NT2/D1 (cell line): ENCODE measurements at regions not wholly inside any gene's neighbourhood (a gene's known extent, or its start where the extent isn't known, plus 50 kb on each side); places are given as distances from the start of the nearest gene placed in this dataset.

Source experiments
- DNase-seq: peaks from one replicate; pipeline ENCODE4 v3.0.0-alpha.2; 2011; ENCODE audit warnings: low read depth, low spot score
- H3K27me3 ChIP-seq: 2 replicates; pipeline ENCODE4 v1.6.0; 2011; ENCODE audit warnings: mild to moderate bottlenecking; ENCODE audit not compliant: insufficient read length, insufficient read depth
- H3K36me3 ChIP-seq: 2 replicates; pipeline ENCODE4 v1.6.1; 2011; ENCODE audit warnings: mild to moderate bottlenecking, low read length, mixed read lengths; ENCODE audit not compliant: insufficient read depth, insufficient read length
- H3K4me1 ChIP-seq: 2 replicates; pipeline ENCODE4 v1.5.1; 2011; ENCODE audit not compliant: insufficient read depth, insufficient read length
- H3K4me3 ChIP-seq: 2 replicates; pipeline ENCODE4 v1.5.1; 2011; ENCODE audit warnings: low read depth; ENCODE audit not compliant: insufficient read length
- H3K9ac ChIP-seq: 2 replicates; pipeline ENCODE4 v1.6.0; 2011; ENCODE audit warnings: low read depth; ENCODE audit not compliant: insufficient read length
- H3K9me3 ChIP-seq: 2 replicates; pipeline ENCODE4 v1.5.1; 2011; ENCODE audit warnings: mild to moderate bottlenecking, low read length; ENCODE audit not compliant: insufficient read depth
- SUZ12 ChIP-seq: IDR thresholded peaks from 2 replicates; pipeline ENCODE4 v1.6.1; 2011; ENCODE audit not compliant: insufficient read length, insufficient read depth; ENCODE audit errors: extremely low read depth
- YY1 ChIP-seq: IDR thresholded peaks from 2 replicates; pipeline ENCODE4 v1.6.1; 2011; ENCODE audit not compliant: insufficient read length, insufficient read depth
- ZNF274 ChIP-seq: IDR thresholded peaks from 2 replicates; pipeline ENCODE4 v1.6.1; 2011; ENCODE audit warnings: mild to moderate bottlenecking, low read depth, low read length

- no peak overlapping the region for H3K4me3 ChIP-seq
- TF ChIP-seq SUZ12, result no peak
- no peak for TF ChIP-seq YY1
- TF ChIP-seq ZNF274, result no peak
These were observed 514.2 kb upstream of the TLE4 start for GRCh38 chr9:79057576-79057975.

GRCh38 chr9:79060766-79061165, 511.0 kb upstream of the TLE4 start:
- Histone ChIP-seq H3K27me3 (no peaks in the 10 kb centered on the region), H3K9me3 (no peaks in the 10 kb centered on the region), H3K4me3 (no peak overlapping the region), H3K9ac (no peak overlapping the region), H3K4me1 (no peaks in the 10 kb centered on the region), H3K36me3 (no peaks in the 10 kb centered on the region)
- TF ChIP-seq YY1, result no peak
- TF ChIP-seq SUZ12, result no peak
- no peak for TF ChIP-seq ZNF274
- DNase-seq, result no peak

More at GRCh38 chr9:79057576-79057975, 514.2 kb upstream of the TLE4 start:
- H3K9ac ChIP-seq, result no peak overlapping the region
- H3K9me3 ChIP-seq, result no peaks in the 10 kb centered on the region
- H3K36me3 ChIP-seq, result no peaks in the 10 kb centered on the region
- H3K27me3 ChIP-seq, result no peaks in the 10 kb centered on the region
- no peaks in the 10 kb centered on the region for H3K4me1 ChIP-seq
- DNase-seq, result no peak

- TF ChIP-seq YY1 (no peak), SUZ12 (no peak), ZNF274 (no peak)
- no peak for DNase-seq
- Histone ChIP-seq H3K9ac (no peak overlapping the region), H3K27me3 (no peaks in the 10 kb centered on the region), H3K9me3 (no peaks in the 10 kb centered on the region), H3K4me1 (no peaks in the 10 kb centered on the region), H3K4me3 (no peak overlapping the region), H3K36me3 (no peaks in the 10 kb centered on the region)
These were observed 509.8 kb upstream of the TLE4 start for GRCh38 chr9:79061752-79062616.

GRCh38 chr9:79073201-79073600, 498.6 kb upstream of the TLE4 start:
- TF ChIP-seq SUZ12 (no peak), ZNF274 (no peak), YY1 (no peak)
- DNase-seq, result no peak
- H3K36me3 ChIP-seq, result no peaks in the 10 kb centered on the region
- H3K4me1 ChIP-seq, result no peaks in the 10 kb centered on the region
- no peaks in the 10 kb centered on the region for H3K9me3 ChIP-seq
- no peaks in the 10 kb centered on the region for H3K27me3 ChIP-seq
- H3K9ac ChIP-seq, result no peak overlapping the region
- no peak overlapping the region for H3K4me3 ChIP-seq

GRCh38 chr9:79080536-79080935, 491.2 kb upstream of the TLE4 start:
- Histone ChIP-seq H3K27me3 (no peaks in the 10 kb centered on the region), H3K9me3 (no peaks in the 10 kb centered on the region), H3K9ac (no peak overlapping the region), H3K36me3 (no peaks in the 10 kb centered on the region), H3K4me1 (no peaks in the 10 kb centered on the region), H3K4me3 (no peak overlapping the region)
- no peak for TF ChIP-seq ZNF274
- TF ChIP-seq SUZ12, result no peak
- no peak for TF ChIP-seq YY1
- DNase-seq, result no peak

- H3K36me3 ChIP-seq, result no peaks in the 10 kb centered on the region
- H3K9ac ChIP-seq, result no peak overlapping the region
- no peak overlapping the region for H3K4me3 ChIP-seq
- DNase-seq, result no peak
- no peaks in the 10 kb centered on the region for H3K4me1 ChIP-seq
- no peaks in the 10 kb centered on the region for H3K27me3 ChIP-seq
- H3K9me3 ChIP-seq, result 0 out of 2 replicates have a peak, but pooled peaks cover 5% of the 10 kb centered on the region
- TF ChIP-seq YY1 (no peak), ZNF274 (no peak), SUZ12 (no peak)
These were observed 488.1 kb upstream of the TLE4 start for GRCh38 chr9:79083621-79084020.

GRCh38 chr9:79087133-79087532, 484.6 kb upstream of the TLE4 start:
- Histone ChIP-seq H3K9me3 (0 out of 2 replicates have a peak, but pooled peaks cover 5% of the 10 kb centered on the region), H3K36me3 (no peaks in the 10 kb centered on the region), H3K4me3 (no peak overlapping the region), H3K27me3 (no peaks in the 10 kb centered on the region), H3K4me1 (no peaks in the 10 kb centered on the region), H3K9ac (no peak overlapping the region)
- DNase-seq, result no peak
- no peak for TF ChIP-seq YY1
- TF ChIP-seq SUZ12, result no peak
- TF ChIP-seq ZNF274, result no peak
